ENCODE measurements at regions not wholly inside any gene's neighbourhood (a gene's known extent, or its start where the extent isn't known, plus 50 kb on each side); places are given as distances from the start of the nearest gene placed in this dataset.

DNA sequence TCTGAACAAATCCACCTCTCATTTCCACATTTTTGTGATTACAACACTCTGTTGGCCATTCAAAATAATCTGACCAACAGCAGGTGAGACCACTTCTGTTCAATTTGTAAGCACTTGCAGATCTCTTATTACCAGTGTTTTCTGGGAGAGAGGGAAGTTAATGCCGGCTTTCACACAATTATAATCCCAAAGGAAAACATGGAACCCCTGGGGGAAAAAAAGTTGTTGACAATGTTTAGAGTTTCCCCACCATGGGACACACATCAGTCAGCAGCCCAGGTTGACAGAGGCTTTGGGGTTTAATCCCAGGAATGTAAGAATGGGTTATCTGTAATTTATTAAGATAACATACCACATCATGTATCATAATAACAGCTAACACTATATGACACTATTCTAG is 68.4 kb upstream of the TNFSF4 start:
- CTCF ChIA-PET (ENCODE audit: low intra/inter-chr PET ratio): no interaction called here
- intact Hi-C loops (cut with micrococcal nuclease): no loop called here
- POLR2A ChIA-PET: interaction anchor here (0.6 to 0.8 kb wide), 2 partner anchors 14 to 44 kb away, joined by 3 read pairs; no protein-coding TSS in a partner anchor
- no peak for ATAC-seq
- 12% methylated on average over 1 of the region's 1 CpG for whole genome bisulfite sequencing (ENCODE audit: insufficient coverage, low coverage, missing lambda C conversion rate)
- H3K4me2 ChIP-seq (ENCODE audit: insufficient read depth, low read length): no peak overlapping the region
- in situ Hi-C loops (cut with MboI): no loop called here
- H3K27ac ChIP-seq (ENCODE audit: extremely low read depth, low read depth, low read length): no peak overlapping the region
- H3K4me1 ChIP-seq (replicated peaks in 1 of 2; ENCODE audit: control insufficient read depth in 2 of 2, insufficient read depth in 2 of 2, low read length in 2 of 2): no peaks in the 10 kb centered on the region; a peak in 1 of 5 replicates
- H3K9ac ChIP-seq (ENCODE audit: insufficient read depth in 1 of 2, low read depth in 2 of 2, low read length in 2 of 2): no peak overlapping the region
- no peaks in the 10 kb centered on the region for H3K9me3 ChIP-seq (replicated peaks; ENCODE audit: control insufficient read depth, insufficient read depth, low read depth, low read length)
- H2AFZ ChIP-seq (ENCODE audit: low read depth, low read length): no peak overlapping the region
- DNase-seq (ENCODE audit: extremely low read depth in 1 of 4, low spot score in 3 of 4): no peak
- no peaks in the 10 kb centered on the region for H3K79me2 ChIP-seq (ENCODE audit: control insufficient read depth, insufficient read depth, low read length)
- H3K27me3 ChIP-seq (ENCODE audit: control insufficient read depth in 2 of 2, insufficient read depth in 2 of 2, low read length in 2 of 2): no peaks in the 10 kb centered on the region
- FAIRE-seq: no peak
- no peak overlapping the region for H3K4me3 ChIP-seq
- no TSS peak for BruUV-seq (replicated peaks)
- no peak for TF ChIP-seq CCNT2 (IDR thresholded peaks at IDR 0.05; ENCODE audit: borderline replicate concordance, extremely low read depth, insufficient read length, low read depth, low read length)
- TF ChIP-seq PHF21A (IDR thresholded peaks at IDR 0.05; ENCODE audit: borderline replicate concordance, low read depth): no peak
- TF ChIP-seq ELF4 (CRISPR knock-in tag; IDR thresholded peaks at IDR 0.05): no peak
- no peak for TF ChIP-seq RCOR1 (IDR thresholded peaks at IDR 0.05; ENCODE audit: borderline replicate concordance in 1 of 2, low read depth in 2 of 2, low read length in 2 of 2)
- TF ChIP-seq DMBX1 (CRISPR knock-in tag; IDR thresholded peaks at IDR 0.05; ENCODE audit: borderline replicate concordance): no peak
- TF ChIP-seq MTA3 (IDR thresholded peaks at IDR 0.05; ENCODE audit: borderline replicate concordance): no peak
- no peak for TF ChIP-seq SIX5 (IDR thresholded peaks at IDR 0.05; ENCODE audit: borderline replicate concordance in 1 of 2, insufficient read depth in 1 of 2, low read depth in 1 of 2, low read length in 2 of 2)
- no peaks in the 10 kb centered on the region for H3K9me1 ChIP-seq (ENCODE audit: control insufficient read depth, insufficient read depth, low read length)
- no peaks in the 10 kb centered on the region for H3K36me3 ChIP-seq (ENCODE audit: control insufficient read depth, insufficient read depth, low read length)
- H4K20me1 ChIP-seq (replicated peaks; ENCODE audit: control insufficient read depth, insufficient read depth, low read length): no peaks in the 10 kb centered on the region
